NCI-H460 (cell line): ENCODE measurements at regions not wholly inside any gene's neighbourhood (a gene's known extent, or its start where the extent isn't known, plus 50 kb on each side); places are given as distances from the start of the nearest gene placed in this dataset.

Experiments
- DNase-seq: peaks from one replicate; pipeline ENCODE4 v3.0.0-alpha.2; 2016; ENCODE audit warnings: low read depth; ENCODE audit errors: extremely low read depth

DNA sequence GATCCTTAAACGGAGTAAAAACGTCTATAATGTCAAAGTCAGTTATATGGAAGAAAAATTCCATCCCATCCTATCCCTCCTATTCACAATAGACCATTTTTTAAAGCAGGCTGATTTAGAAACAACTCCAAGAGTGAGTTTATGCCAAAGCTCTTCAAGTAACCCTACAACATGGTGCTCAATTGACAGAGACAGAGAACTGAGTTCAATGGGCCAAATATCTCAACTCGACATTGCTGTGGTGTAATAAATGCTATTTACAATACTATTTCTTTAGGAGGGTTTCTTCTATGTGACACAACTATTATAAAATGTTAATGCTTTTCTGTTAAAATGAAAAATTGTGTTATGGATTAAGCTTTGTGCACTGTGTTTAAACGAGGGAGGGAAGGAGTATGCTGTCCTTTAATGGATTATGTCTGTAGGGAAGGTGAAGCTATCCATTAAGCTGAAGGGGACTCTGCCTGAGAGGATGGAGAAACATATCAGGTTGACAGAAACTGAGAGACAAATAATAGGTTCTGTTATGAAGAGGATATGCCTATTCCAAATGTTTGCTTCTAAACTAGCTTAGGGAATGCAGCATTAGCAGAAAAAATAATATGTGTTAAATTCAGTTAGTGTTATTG lies 362.5 kb upstream of the CHRM3 start:
- no peak for DNase-seq

DNA sequence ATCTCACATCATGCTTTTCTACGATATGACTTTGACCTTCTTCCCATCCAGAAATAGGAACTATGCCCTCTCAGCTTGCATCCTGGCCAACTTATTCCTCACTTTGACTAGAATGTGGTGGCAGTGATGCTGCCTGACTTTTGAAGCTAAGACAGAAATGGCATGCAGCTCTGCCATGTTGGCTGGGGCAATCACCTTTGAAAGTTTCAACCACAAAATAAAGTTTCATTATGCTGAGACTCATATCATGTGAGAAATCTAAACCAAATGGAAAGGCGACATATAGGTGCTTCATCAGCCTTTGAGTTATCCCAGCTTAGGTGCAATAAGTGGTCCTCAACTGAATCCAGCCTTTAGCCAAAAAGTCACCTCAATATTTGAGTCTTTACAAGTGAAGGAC lies 370.0 kb upstream of the CHRM3 start:
- no peak for DNase-seq

DNA sequence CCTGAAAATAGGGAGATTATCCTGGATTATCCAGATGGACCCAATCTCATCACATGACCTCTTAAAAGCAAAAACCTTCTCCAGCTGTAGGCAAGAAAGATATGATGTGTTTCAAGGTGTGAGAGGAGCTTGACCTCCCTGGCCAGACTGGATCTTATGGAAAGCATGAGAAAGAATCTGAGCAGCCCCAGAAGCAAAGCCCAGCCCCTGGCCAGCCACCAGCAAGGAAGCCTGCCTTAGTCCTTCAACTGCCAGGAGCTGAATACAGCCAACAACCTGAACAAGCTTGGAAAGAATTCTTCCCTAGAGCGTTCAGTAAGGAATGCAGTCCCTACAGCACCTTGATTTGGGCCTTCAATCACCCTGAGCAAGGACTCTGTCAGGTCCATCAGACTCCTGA lies 375.0 kb upstream of the CHRM3 start:
- no peak for DNase-seq

DNA sequence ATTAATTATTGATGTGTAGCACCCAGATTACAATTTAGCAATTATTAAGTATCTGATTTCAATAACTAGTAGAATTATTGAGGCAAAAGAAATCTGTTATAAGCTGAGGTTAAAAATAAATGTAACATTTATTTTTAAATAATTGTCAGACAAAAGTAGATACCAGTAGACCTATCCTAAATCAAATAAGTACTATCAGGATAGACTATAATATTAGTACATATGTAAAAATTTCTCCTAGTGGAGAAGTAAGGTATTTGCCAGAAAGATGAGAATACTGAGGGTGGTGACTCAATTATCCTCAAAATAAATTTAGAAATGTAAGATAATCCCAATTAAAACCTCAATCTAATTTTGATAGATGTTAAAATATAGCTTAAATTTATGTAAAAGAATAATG lies 377.8 kb upstream of the CHRM3 start:
- no peak for DNase-seq

DNA sequence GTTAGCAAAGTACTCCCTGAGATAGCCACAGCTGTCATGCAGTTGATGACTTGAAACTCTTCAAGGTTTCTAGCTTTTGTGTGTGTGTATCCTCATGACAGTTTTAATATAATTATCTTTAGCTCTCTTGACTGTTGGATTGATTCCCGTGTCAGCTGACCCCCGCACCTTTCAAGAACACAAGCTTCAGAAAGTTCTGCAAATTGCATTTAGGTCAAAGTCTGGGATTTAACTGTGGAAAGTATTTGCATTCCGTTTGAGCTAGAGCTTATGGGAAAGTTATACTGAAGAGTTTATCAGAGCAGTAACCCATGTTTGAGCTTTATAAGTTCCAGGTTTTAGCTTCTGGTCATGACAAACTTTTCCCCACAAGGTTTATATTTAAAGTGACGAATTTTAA lies 380.1 kb upstream of the CHRM3 start:
- no peak for DNase-seq

DNA sequence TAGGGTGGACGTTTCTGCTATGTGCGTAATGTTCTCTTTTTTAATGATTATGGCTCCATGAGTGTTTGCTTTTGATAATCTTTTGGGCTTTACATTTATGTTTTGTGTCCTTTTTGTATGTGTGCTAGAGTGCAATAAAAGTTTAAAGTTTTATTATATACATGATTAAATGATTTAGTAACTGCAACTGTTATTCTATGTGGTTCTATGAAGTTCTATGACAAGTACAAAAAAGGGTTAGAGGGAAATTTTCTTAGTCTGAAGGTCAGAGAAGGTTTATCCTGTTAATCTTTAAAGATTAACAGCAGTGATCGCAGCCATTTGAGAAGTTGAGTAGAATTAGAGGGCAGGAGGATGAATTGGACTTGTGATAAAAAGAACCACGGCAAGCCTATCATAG lies 386.4 kb upstream of the CHRM3 start:
- DNase-seq = no peak

DNA sequence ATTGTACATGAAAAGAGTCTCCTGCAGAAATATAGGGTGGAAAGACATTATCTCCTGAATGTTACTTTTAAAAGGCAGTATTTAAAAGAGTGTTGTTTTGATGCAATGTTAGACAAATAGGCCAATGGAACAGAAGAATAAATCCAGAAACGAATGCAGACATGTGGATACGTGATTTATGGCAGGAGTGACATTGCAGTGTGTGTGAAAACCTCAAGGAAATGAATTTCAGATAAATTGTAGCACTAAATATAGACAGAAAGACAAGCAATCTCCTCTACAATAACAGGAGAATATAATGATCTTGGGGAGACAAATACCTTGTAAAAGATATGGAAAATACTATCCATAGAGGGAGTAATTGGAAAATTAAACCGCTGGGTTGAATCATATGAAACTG lies 387.8 kb upstream of the CHRM3 start:
- no peak for DNase-seq

DNA sequence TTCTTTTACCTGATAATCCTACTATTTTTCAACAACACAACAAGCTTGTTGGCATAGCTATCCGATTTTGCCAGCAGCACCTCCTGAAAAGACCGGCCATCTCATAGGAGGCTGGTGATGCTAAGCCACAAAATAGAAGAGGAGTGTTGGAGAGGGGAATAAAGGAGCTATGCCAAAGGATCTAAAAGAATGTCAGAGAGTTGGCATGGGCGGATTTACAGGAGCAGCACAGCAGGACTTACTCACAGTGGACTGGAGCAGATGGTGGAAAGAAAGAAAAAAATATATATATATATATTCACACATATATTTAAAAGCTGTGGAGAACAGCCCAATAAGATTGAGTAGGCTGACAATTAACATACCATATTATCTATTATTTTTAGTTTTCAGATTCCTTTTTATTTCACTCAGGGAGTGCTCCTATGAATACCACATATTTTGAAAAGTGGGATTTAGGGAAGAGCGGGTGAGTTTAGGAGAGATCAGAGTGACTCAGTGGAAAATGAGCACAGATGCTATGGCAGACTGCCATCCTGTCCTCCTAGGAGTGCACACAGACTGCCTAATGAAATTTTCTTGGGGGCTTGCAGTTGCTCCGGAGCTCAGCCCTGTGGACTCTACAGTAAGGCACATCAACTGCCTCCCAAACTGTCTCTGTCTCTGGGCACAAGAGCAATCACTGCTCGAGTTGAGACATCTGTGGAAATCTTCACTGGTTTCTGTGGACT lies 394.4 kb upstream of the CHRM3 start:
- DNase-seq = no peak

DNA sequence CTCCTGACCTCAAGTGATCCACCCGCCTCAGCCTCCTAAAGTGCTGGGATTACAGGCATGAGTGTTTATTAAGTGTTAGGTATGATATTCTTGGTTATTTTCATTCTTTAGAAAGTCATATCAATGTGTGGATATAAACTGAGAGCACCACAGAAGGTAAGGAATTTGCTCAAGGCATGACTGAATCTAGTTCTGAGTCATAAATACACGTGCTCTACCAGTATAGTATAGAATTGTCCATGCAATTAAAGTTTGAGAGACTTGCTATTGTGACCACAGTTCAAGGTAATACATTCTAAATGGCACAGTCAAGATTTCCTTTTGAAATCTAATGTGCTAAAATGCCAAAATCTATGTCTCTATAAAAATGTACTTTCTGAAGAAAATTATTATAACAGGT lies 401.1 kb upstream of the CHRM3 start:
- DNase-seq = no peak

DNA sequence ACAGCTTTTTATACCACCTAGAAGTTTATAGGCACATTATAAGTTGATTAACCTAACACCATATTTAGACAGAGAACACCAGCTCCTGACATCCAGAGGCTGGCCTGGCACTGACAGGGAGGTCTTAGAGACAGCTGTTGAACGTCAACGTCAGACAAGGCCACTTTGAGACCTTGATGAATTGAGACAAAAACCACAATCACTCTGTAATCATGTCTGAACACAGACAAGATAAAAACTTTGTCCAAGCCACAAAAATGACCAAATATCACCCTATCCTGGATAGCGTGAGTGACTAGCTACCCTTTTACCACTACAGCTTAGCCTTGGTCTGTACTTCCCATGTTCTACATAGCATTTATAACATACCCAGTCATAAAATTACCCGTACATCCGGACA lies 403.6 kb upstream of the CHRM3 start:
- DNase-seq = no peak

DNA sequence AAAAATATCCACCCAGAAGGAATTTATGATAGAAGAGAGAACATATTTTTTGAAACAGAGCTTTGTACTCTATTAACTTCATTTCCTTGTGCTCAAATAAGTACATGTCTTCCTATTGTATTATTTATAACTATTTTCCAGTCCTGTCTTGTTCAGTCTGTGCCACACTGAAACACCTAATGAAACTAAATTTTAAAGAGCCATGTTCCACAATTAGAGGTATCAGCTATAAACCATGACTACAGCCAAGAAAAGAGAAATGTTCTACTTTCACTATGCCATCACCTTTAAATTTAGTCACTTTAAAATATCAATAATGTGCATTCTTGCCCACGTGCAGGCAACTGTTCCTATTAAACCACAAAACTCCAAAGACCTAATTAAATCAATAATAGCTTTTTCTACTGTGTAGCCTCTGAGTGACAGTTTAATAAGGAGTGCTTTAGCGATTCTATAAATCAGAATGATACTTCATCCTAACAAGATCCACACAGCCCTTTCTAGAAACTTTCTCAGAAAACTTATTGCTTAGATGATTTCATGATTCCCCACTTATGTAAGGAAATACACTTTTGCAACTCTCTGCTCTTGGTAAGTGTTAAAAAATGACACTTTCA lies 404.9 kb upstream of the CHRM3 start:
- no peak for DNase-seq

DNA sequence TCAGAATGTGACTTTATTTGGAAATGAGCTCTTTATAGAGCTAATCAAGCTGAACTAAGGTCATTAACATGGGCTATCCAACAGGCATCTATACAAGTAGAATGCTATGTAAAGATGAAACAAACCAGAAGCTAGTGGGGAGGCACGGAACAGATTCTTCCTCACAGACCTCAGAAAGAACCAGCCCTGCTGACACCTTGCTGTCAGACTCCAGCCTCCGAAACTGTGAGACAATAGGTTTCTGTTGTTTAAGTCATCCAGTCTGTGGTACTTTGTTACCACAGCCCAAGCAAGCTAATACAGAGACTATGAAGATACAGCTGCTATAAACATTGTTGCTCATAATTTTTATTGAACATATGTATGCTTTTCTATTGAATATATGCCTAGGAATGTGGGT lies 406.3 kb upstream of the CHRM3 start:
- DNase-seq = no peak

DNA sequence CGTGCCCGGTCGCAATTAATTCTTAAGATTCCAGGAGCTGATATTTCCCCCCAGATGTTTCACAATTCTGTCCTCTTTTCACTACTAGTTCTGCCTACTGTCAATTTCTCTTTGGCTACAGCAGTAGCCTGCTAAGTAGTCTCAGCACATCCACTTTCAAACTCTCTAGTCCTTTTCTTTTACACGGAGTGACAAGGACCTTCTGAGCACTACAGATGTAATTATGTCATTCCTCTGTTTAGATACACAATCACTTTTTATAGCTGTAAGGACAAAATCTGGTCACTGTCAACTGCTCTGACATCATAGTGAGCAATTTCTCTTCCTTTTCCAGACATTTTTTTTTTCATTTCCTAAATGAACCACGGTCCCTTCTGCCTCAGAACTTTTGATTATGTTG lies 421.7 kb upstream of the CHRM3 start:
- no peak for DNase-seq

DNA sequence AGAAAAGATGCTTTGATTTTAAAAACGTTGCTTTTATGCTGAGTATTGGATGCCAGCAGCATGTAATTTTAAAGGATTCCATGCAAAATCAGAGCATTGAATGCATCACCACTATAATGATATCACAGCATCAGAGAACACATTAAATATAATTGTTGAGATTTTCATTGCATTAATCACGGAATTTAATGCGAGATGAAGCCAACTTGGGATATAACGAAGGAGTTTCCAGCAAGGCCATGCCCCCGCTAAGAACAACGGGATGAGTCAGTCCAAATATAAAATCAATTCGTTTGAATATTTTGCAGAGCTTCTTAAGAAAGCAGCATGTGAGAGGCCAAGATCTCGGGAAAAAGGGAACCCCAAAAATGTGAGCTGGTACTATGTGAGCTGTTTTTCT lies 423.4 kb upstream of the CHRM3 start:
- no peak for DNase-seq

DNA sequence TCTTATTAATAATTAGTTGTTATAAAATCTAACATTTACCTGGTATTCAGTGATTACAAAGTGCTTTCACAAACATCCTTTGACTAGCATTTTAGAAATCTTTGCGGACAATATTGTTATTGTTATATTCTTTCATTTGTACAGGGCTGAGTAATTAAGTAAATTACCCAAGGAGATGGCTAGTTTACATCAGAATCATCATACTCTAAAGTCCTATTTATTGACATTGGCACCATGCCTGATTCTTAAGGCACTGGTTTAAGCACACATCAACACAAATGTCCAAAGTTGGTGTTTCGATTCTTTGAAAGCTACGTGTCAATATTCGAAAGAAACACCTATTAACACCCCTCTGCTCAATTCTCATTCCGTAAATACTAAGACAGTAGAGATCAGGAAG lies 424.6 kb upstream of the CHRM3 start:
- DNase-seq = no peak

DNA sequence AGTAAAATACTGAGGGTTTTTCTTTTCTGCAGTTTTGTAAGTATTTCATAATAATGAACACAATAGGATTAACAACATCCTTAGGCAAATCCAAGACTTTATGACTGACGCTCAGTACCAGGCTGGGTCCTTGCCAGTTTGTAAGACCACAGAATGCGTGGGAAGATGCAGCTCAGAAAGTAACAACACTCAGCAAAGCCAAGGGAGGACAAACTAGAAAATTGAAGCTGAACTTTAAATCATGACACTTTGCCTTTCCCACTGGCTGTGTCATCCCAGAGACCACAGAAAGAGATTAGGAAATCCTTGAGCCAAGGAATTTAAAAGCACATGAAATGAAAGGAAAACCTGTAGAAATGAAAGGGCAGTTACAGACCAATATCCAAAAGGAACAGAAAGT lies 426.3 kb upstream of the CHRM3 start:
- no peak for DNase-seq

DNA sequence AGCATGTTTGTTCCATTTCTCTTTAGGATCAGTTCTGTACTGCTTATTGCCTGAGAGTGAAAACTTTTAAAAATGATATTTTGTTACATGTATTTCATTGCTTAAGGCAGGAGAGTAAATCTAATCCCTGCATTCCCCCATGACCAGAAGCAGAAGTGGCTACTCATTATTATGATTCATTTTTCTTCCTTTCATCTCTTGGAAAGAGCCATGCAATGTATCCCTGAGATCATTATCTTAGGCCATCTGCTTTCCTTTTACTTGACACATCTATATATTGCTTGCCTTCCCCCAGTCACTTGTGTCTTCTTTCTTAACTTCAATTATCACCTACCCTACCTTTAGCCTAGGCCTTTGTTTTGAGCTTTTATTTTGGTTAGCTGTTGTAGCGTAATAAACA lies 430.4 kb upstream of the CHRM3 start:
- no peak for DNase-seq

DNA sequence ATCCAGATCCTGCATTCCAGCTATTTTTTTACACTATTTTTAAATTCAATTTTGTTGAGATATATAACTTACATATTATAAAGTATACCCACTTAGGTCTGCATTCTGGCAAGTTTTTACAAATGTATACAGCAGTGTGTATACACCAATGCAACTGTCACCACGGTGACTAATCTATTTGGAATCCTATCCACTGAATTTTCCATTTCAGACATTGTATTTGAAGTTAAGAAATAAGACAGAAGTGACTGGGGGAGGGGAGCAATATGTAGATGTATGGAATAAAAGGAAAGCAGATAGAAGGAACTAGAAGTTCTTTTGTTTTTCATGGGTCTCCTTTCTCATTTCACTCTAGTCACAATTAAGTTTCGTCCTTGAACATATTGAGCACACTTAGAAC lies 431.5 kb upstream of the CHRM3 start:
- DNase-seq = no peak

DNA sequence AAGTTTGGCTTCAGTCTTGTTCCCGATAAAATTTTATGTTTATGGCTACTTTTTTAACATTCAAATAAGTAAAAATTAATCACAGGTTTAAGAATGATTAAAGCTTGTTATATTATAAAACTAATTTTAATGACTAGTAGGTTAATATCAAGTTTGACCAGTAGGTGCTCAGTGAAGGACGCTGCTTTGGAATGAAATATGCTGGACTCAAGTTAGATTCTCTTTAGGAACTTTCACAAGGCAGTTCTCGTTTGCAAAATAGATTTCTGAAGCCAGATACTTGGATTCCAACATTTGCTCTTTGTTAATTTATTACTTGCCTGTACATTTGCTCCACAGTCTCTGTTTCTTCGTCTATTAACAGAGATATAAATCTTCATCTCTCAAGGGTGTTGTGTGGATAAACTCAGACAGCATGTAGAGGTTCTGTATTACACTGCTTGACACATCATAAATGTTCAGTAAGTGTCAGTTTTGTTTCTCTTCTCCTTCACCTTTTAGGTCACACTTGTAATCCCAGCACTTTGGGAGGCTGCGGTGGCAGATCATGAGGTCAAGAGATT lies 432.8 kb upstream of the CHRM3 start:
- no peak for DNase-seq

DNA sequence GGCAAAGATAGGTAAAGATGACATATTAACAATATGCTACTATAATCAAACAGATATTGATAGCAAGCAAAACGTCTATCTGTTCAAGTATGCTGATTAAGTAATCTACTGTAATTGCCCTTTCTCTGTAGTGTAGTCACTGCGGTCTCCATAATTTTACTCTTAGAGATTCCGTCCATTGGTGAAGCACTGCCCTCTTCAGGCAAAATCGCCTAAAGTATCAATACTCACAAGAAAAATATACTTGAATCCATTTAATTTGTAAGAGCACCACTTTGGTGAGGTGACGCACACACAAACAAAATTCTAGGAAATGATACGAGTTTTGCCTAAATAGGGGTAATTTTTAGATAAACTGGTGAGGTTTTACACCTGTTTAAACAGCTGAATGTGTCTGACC lies 434.6 kb upstream of the CHRM3 start:
- DNase-seq = peak; percentile 27

DNA sequence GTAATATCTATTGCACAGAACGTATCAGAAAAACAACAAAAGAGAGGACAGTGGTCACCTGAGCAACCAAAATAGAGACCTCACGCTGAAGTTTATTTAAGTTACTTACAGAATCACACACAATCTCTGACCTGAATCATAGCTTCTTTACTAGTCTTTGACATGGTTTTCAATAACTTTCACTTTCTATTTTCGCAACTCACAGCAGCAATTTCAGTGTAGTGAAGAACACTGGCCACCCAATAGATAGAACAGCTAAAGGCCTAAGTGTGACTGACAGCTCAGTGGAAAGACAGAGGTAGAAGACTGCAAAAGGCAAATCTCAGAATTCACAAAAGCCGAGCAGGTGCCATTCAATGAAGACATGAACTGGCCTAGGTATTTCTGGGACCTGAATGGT lies 435.6 kb upstream of the CHRM3 start:
- DNase-seq = no peak

DNA sequence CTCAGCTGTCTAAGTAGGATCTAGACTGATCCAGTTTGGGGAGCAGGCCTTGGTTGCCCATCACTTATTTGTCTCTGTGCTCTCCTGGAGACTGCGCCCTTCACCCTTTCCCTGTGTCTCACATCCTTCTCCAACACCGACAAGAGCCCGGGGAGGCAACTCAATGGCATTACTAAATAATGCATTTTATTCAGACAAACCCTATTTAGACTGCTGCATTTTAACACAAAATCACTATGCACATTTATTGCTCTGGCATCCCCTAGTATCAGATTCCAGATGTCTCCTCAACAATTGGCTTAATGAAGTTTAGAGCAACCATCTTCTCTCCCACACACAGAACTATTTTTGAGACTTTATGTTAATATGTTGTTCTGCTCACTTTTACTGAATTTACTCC lies 436.4 kb upstream of the CHRM3 start:
- no peak for DNase-seq
